ENCODE measurements at regions not wholly inside any gene's neighbourhood (a gene's known extent, or its start where the extent isn't known, plus 50 kb on each side); places are given as distances from the start of the nearest gene placed in this dataset.

- DNase-seq (ENCODE audit: low read depth in 4 of 4, low spot score in 1 of 4) = no peak
Measured at GRCh38 chr11:127670374-127671119, 670.0 kb upstream of the KIRREL3 start.

GRCh38 chr11:127656116-127656836, 655.7 kb upstream of the KIRREL3 start:
- no peak for DNase-seq (ENCODE audit: low read depth in 4 of 4, low spot score in 1 of 4)

GRCh38 chr11:127653076-127653475, 652.5 kb upstream of the KIRREL3 start:
- no peak for DNase-seq (ENCODE audit: low read depth in 4 of 4, low spot score in 1 of 4)

GRCh38 chr11:127651888-127652221, 651.3 kb upstream of the KIRREL3 start:
- DNase-seq (ENCODE audit: low read depth in 4 of 4, low spot score in 1 of 4) = no peak

- no peak for DNase-seq (ENCODE audit: low read depth in 4 of 4, low spot score in 1 of 4)
Measured at GRCh38 chr11:127651175-127651887, 650.8 kb upstream of the KIRREL3 start.

- DNase-seq (ENCODE audit: low read depth in 4 of 4, low spot score in 1 of 4) = no peak
Measured at GRCh38 chr11:127649958-127650357, 649.4 kb upstream of the KIRREL3 start.

- DNase-seq (ENCODE audit: low read depth in 4 of 4, low spot score in 1 of 4) = no peak
Measured at GRCh38 chr11:127649071-127649470, 648.5 kb upstream of the KIRREL3 start.

GRCh38 chr11:127648583-127648982, 648.0 kb upstream of the KIRREL3 start:
- no peak for DNase-seq (ENCODE audit: low read depth in 4 of 4, low spot score in 1 of 4)

- DNase-seq (ENCODE audit: low read depth in 4 of 4, low spot score in 1 of 4) = no peak
Measured at GRCh38 chr11:127644366-127644765, 643.8 kb upstream of the KIRREL3 start.

- DNase-seq (ENCODE audit: low read depth in 4 of 4, low spot score in 1 of 4) = no peak
Measured at GRCh38 chr11:127643268-127644058, 642.9 kb upstream of the KIRREL3 start.

- DNase-seq (ENCODE audit: low read depth in 4 of 4, low spot score in 1 of 4) = no peak
Measured at GRCh38 chr11:127640561-127641451, 640.2 kb upstream of the KIRREL3 start.

- DNase-seq (ENCODE audit: low read depth in 4 of 4, low spot score in 1 of 4) = no peak
Measured at GRCh38 chr11:127639916-127640315, 639.3 kb upstream of the KIRREL3 start.

- DNase-seq (ENCODE audit: low read depth in 4 of 4, low spot score in 1 of 4) = no peak
Measured at GRCh38 chr11:127632976-127633680, 632.6 kb upstream of the KIRREL3 start.

- DNase-seq (ENCODE audit: low read depth in 4 of 4, low spot score in 1 of 4) = no peak
Measured at GRCh38 chr11:127632546-127632945, 632.0 kb upstream of the KIRREL3 start.

- no peak for DNase-seq (ENCODE audit: low read depth in 4 of 4, low spot score in 1 of 4)
Measured at GRCh38 chr11:127631974-127632373, 631.4 kb upstream of the KIRREL3 start.

GRCh38 chr11:127629200-127629599, 628.6 kb upstream of the KIRREL3 start:
- DNase-seq (ENCODE audit: low read depth in 4 of 4, low spot score in 1 of 4) = no peak

- DNase-seq (ENCODE audit: low read depth in 4 of 4, low spot score in 1 of 4) = no peak
Measured at GRCh38 chr11:127628458-127628785, 627.9 kb upstream of the KIRREL3 start.

GRCh38 chr11:127627629-127628457, 627.3 kb upstream of the KIRREL3 start:
- no peak for DNase-seq (ENCODE audit: low read depth in 4 of 4, low spot score in 1 of 4)

- DNase-seq (ENCODE audit: low read depth in 4 of 4, low spot score in 1 of 4) = no peak
Measured at GRCh38 chr11:127627204-127627603, 626.6 kb upstream of the KIRREL3 start.

Measured in stimulated activated CD4-positive, alpha-beta T cell treated with anti-CD3 and anti-CD28 coated beads, Interleukin-1b, Interleukin-23, amount 100 ng/mL, for 24 hours (primary cell).